Natural killer cell (primary cell): ENCODE measurements at regions not wholly inside any gene's neighbourhood (a gene's known extent, or its start where the extent isn't known, plus 50 kb on each side); places are given as distances from the start of the nearest gene placed in this dataset.

Experiments
- ATAC-seq, 3 donors: fragments of 150-1000 bp in 2 of 3; fragments of 200-7000 bp in 1 of 3; cut with Tn5 transposase; 1 replicate in 1 of 3; 2 replicates in 2 of 3; pipeline ENCODE4 v1.10.0; 2021; ENCODE audit warnings: mild to moderate bottlenecking in 2 of 3, moderate library complexity in 2 of 3
- DNase-seq, 2 donors: peaks; one replicate each; pipeline versions ENCODE4 v3.0.0 to v3.0.0-alpha.2; 2013 to 2021; ENCODE audit warnings: mixed read lengths in 1 of 2
- H3K27ac ChIP-seq: one replicate; pipeline ENCODE4 v1.5.1; 2013; ENCODE audit warnings: mild to moderate bottlenecking, low read length
- H3K27me3 ChIP-seq: one replicate; pipeline ENCODE4 v1.6.1; 2013; ENCODE audit warnings: low read length; ENCODE audit not compliant: control insufficient read depth, insufficient read depth
- H3K36me3 ChIP-seq: one replicate; pipeline ENCODE4 v1.6.1; 2013; ENCODE audit warnings: low read length; ENCODE audit not compliant: control insufficient read depth, insufficient read depth
- H3K4me1 ChIP-seq: one replicate; pipeline ENCODE4 v1.6.1; 2013; ENCODE audit warnings: low read length; ENCODE audit not compliant: control insufficient read depth, insufficient read depth
- H3K4me3 ChIP-seq: one replicate; pipeline ENCODE4 v1.5.1; 2013; ENCODE audit warnings: low read length
- H3K9me3 ChIP-seq: one replicate; pipeline ENCODE4 v1.6.1; 2013; ENCODE audit warnings: low read length; ENCODE audit not compliant: control insufficient read depth, insufficient read depth
- H3K27ac Mint-ChIP-seq, 2 donors: one replicate each; pipeline ENCODE4 v1.8.0; 2022; ENCODE audit warnings: mild to moderate bottlenecking in 2 of 2, mixed read lengths in 2 of 2, moderate library complexity in 1 of 2
- H3K27me3 Mint-ChIP-seq, 2 donors: one replicate each; pipeline ENCODE4 v1.8.0; 2022; ENCODE audit warnings: low read depth in 2 of 2, mixed read lengths in 2 of 2
- H3K36me3 Mint-ChIP-seq: one replicate; pipeline ENCODE4 v1.8.0; 2022; ENCODE audit warnings: mixed read lengths
- H3K4me1 Mint-ChIP-seq, 2 donors: one replicate each; pipeline ENCODE4 v1.8.0; 2022; ENCODE audit warnings: mixed read lengths in 2 of 2
- H3K4me3 Mint-ChIP-seq: one replicate; pipeline ENCODE4 v1.8.0; 2022; ENCODE audit warnings: mild to moderate bottlenecking, moderate library complexity, mixed read lengths
- H3K9me3 Mint-ChIP-seq, 2 donors: one replicate each; pipeline ENCODE4 v1.8.0; 2022; ENCODE audit warnings: mixed read lengths in 2 of 2
- CTCF ChIP-seq: fragments of 200-600 bp; IDR thresholded peaks from one replicate; pipeline ENCODE4 v1.8.0; 2022; ENCODE audit warnings: antibody characterized with exemption
- WGBS: methylation state at CpG from one replicate; pipeline ENCODE4 v1.1.7; 2013; ENCODE audit warnings: missing lambda C conversion rate; ENCODE audit not compliant: insufficient coverage; 5-methylcytosine and 5-hydroxymethylcytosine counted together
- intact Hi-C: fragments of 100-400 bp; cut with micrococcal nuclease; formaldehyde crosslinking; loops from one replicate; pipeline ENCODE4 v1.14.2; 2022

DNA sequence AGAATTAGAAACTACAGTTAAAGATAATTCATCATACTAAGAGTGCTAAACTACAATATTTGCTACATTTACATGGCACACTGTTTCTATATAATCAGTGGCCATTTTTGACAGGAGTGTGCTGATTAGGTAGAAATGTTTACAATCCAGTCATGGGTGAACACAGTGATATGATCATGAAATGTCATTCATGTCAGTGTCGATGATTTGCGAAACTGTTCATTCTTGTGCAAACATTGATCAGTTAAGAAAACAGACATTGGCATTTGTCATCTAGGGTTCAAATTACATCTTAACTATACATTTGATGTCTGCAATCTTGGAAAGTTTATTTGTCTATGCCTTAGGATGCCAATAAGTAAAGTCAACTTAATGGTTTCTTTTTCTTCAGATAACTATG, 474.9 kb downstream of the DOK5 start:
- no peak overlapping the region for H3K27ac Mint-ChIP-seq
- H3K36me3 ChIP-seq = no peaks in the 10 kb centered on the region
- H3K4me3 Mint-ChIP-seq = no peak overlapping the region
- peaks cover 0 to 5% of the 10 kb centered on the region in 2 donors for H3K9me3 Mint-ChIP-seq
- TF ChIP-seq CTCF = no peak
- H3K27ac ChIP-seq = no peak overlapping the region
- no peaks in the 10 kb centered on the region for H3K4me1 Mint-ChIP-seq
- H3K4me3 ChIP-seq = no peak overlapping the region
- H3K27me3 ChIP-seq = no peaks in the 10 kb centered on the region
- no peaks in the 10 kb centered on the region for H3K27me3 Mint-ChIP-seq
- H3K36me3 Mint-ChIP-seq = no peaks in the 10 kb centered on the region
- DNase-seq (no peak), ATAC-seq (no peak)
- no peaks in the 10 kb centered on the region for H3K4me1 ChIP-seq
- no peaks in the 10 kb centered on the region for H3K9me3 ChIP-seq
- 89% methylated on average over 2 of the region's 2 CpGs for WGBS
- intact Hi-C loops = no loop called here

DNA sequence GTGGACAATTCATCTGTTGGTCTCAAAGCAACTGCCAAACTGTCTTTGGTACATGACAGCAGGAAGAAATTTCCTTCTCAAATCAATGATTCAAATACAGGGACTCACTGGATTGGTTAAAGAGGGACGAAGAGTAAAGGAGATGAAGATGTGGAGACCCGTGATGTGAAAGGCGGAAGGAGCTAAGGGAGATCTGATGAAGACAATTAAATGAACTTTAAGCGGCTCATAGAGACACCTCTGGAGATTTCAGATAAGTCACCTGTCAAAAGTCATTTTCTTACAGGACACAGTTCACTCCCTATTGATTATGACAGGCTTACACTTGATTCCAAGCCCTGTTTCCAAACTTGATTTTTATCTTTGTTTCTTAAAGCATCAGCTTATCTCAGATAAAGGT, 466.3 kb downstream of the DOK5 start:
- DNase-seq = no peak
- Histone ChIP-seq H3K27ac (no peak overlapping the region), H3K27me3 (no peaks in the 10 kb centered on the region), H3K36me3 (no peaks in the 10 kb centered on the region), H3K4me3 (no peak overlapping the region), H3K4me1 (no peaks in the 10 kb centered on the region), H3K9me3 (no peaks in the 10 kb centered on the region)
- no peaks in the 10 kb centered on the region for H3K36me3 Mint-ChIP-seq
- intact Hi-C loops = no loop called here
- no peak for ATAC-seq
- H3K27me3 Mint-ChIP-seq = no peaks in the 10 kb centered on the region
- WGBS = 93% methylated on average over 4 of the region's 4 CpGs
- no peak for TF ChIP-seq CTCF
- H3K4me3 Mint-ChIP-seq = no peak overlapping the region
- peaks cover 2 to 3% of the 10 kb centered on the region in 2 donors for H3K9me3 Mint-ChIP-seq
- no peaks in the 10 kb centered on the region for H3K4me1 Mint-ChIP-seq
- no peak overlapping the region for H3K27ac Mint-ChIP-seq

DNA sequence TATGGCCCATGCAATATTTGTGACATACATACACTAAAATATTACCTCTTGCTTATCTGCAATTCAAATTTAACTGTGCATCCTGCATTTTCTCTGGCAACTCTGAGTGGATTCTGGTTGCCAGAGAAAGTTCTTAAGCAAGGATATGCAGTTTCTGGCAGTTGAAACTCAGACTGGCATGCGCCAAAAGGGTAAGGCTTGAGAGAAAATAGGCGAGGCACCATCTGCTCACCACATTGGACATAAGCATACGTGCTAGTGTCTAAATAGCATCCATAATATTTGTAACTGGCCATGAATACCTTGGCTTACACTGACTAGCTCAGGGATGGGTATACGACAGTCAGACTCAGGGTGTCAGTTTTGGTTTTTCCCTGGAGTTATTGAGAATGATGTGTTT, 465.1 kb downstream of the DOK5 start:
- H3K4me3 ChIP-seq = no peak overlapping the region
- Mint-ChIP-seq H3K4me1 (no peaks in the 10 kb centered on the region), H3K9me3 (peaks cover 3 to 4% of the 10 kb centered on the region in 2 donors), H3K27me3 (no peaks in the 10 kb centered on the region), H3K4me3 (no peak overlapping the region), H3K36me3 (no peaks in the 10 kb centered on the region), H3K27ac (no peak overlapping the region)
- 89% methylated on average over 4 of the region's 4 CpGs for WGBS
- H3K27ac ChIP-seq = no peak overlapping the region
- intact Hi-C loops = no loop called here
- H3K27me3 ChIP-seq = no peaks in the 10 kb centered on the region
- no peak for ATAC-seq
- H3K4me1 ChIP-seq = no peaks in the 10 kb centered on the region
- no peak for DNase-seq
- no peaks in the 10 kb centered on the region for H3K9me3 ChIP-seq
- TF ChIP-seq CTCF = no peak
- no peaks in the 10 kb centered on the region for H3K36me3 ChIP-seq

DNA sequence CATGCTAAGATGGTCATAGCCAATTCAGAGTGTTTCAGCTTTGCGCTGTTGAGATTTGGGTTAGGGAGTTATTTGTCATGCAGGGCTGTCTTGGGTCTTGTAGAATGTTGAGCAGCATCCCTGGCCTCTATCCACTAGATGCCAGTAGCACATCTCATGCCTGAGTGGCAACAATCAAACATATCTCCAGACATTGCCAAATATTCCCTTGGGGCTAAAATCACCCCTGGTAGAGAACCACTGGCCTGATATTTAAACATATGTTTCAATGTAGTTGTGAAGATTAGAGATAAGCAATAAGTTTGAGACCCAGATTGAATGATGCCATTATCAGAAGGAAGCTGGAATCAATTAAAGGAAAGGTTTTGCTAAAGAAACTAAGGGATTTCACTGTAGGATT, 463.3 kb downstream of the DOK5 start:
- H3K4me3 ChIP-seq = no peak overlapping the region
- DNase-seq = no peak
- 100% methylated on average over 1 of the region's 1 CpG for WGBS
- no peaks in the 10 kb centered on the region for H3K4me1 ChIP-seq
- H3K36me3 Mint-ChIP-seq = no peaks in the 10 kb centered on the region
- H3K27ac ChIP-seq = no peak overlapping the region
- H3K4me3 Mint-ChIP-seq = no peak overlapping the region
- H3K27ac Mint-ChIP-seq = no peak overlapping the region
- intact Hi-C loops = no loop called here
- no peaks in the 10 kb centered on the region for H3K36me3 ChIP-seq
- H3K27me3 ChIP-seq = no peaks in the 10 kb centered on the region
- H3K9me3 Mint-ChIP-seq = peaks cover 3 to 5% of the 10 kb centered on the region in 2 donors
- no peak for TF ChIP-seq CTCF
- no peaks in the 10 kb centered on the region for H3K27me3 Mint-ChIP-seq
- no peak for ATAC-seq
- H3K4me1 Mint-ChIP-seq = no peaks in the 10 kb centered on the region
- no peaks in the 10 kb centered on the region for H3K9me3 ChIP-seq
